Cardiac muscle cell (in vitro differentiated cells and primary cell): ENCODE measurements at regions not wholly inside any gene's neighbourhood (a gene's known extent, or its start where the extent isn't known, plus 50 kb on each side); places are given as distances from the start of the nearest gene placed in this dataset.

Experiments used
- DNase-seq, 2 donors: peaks; one replicate each; pipeline versions ENCODE4 v3.0.0 to v3.0.0-alpha.2; 2010 to 2017; ENCODE audit warnings: low read depth in 1 of 2, low spot score in 1 of 2
- H3K27ac ChIP-seq: fragments of 200-600 bp; sonication (generic); 2 replicates; pipeline ENCODE4 v1.5.1; 2016
- H3K27me3 ChIP-seq: fragments of 200-600 bp; sonication (generic); 2 replicates; pipeline ENCODE4 v1.6.0; 2016; ENCODE audit warnings: control low read depth
- H3K36me3 ChIP-seq: fragments of 200-600 bp; sonication (generic); 2 replicates; pipeline ENCODE4 v1.5.1; 2016; ENCODE audit warnings: control low read depth
- H3K4me1 ChIP-seq: fragments of 200-600 bp; sonication (generic); 2 replicates; pipeline ENCODE4 v1.8.1; 2017; ENCODE audit warnings: low read depth, mild to moderate bottlenecking, mixed run types
- H3K4me3 ChIP-seq: fragments of 200-600 bp; sonication (generic); 2 replicates; pipeline ENCODE4 v1.5.1; 2016; ENCODE audit warnings: mild to moderate bottlenecking
- H3K9me3 ChIP-seq: fragments of 200-600 bp; sonication (generic); 2 replicates; pipeline ENCODE4 v1.5.1; 2017; ENCODE audit warnings: low read depth, mild to moderate bottlenecking, control low read depth
- CTCF ChIP-seq: IDR thresholded peaks from 2 replicates; pipeline ENCODE4 v1.5.1; 2012; ENCODE audit warnings: low read depth, mild to moderate bottlenecking, low read length

- Histone ChIP-seq H3K4me3 (no peak overlapping the region), H3K4me1 (no peaks in the 10 kb centered on the region), H3K27me3 (peaks cover 7% of the 10 kb centered on the region), H3K9me3 (no peaks in the 10 kb centered on the region), H3K36me3 (no peaks in the 10 kb centered on the region), H3K27ac (no peak overlapping the region)
- no peak for TF ChIP-seq CTCF
- no peak for DNase-seq
These were observed 85.1 kb upstream of the USP47 start for GRCh38 chr11:11756718-11757117.

GRCh38 chr11:11755871-11756270 lies 85.9 kb upstream of the USP47 start:
- H3K27me3 ChIP-seq: peaks cover 7% of the 10 kb centered on the region
- H3K36me3 ChIP-seq: no peaks in the 10 kb centered on the region

GRCh38 chr11:11752679-11753078 lies 89.1 kb upstream of the USP47 start:
- no peaks in the 10 kb centered on the region for H3K36me3 ChIP-seq
- TF ChIP-seq CTCF: no peak
- H3K4me1 ChIP-seq: no peaks in the 10 kb centered on the region
- no peaks in the 10 kb centered on the region for H3K27me3 ChIP-seq
- H3K9me3 ChIP-seq: no peaks in the 10 kb centered on the region
- no peak for DNase-seq
- H3K4me3 ChIP-seq: no peak overlapping the region
- no peak overlapping the region for H3K27ac ChIP-seq

More at GRCh38 chr11:11755871-11756270, 85.9 kb upstream of the USP47 start:
- peak in 1 of 2 donors; percentile 18 for DNase-seq
- Histone ChIP-seq H3K27ac (no peak overlapping the region), H3K4me1 (no peaks in the 10 kb centered on the region), H3K9me3 (no peaks in the 10 kb centered on the region), H3K4me3 (no peak overlapping the region)
- no peak for TF ChIP-seq CTCF

GRCh38 chr11:11750017-11750878 lies 91.5 kb upstream of the USP47 start:
- no peaks in the 10 kb centered on the region for H3K9me3 ChIP-seq
- H3K4me3 ChIP-seq: no peak overlapping the region
- no peak for TF ChIP-seq CTCF
- H3K36me3 ChIP-seq: no peaks in the 10 kb centered on the region
- no peaks in the 10 kb centered on the region for H3K27me3 ChIP-seq
- H3K4me1 ChIP-seq: no peaks in the 10 kb centered on the region
- H3K27ac ChIP-seq: no peak overlapping the region
- DNase-seq: no peak

- H3K9me3 ChIP-seq: no peaks in the 10 kb centered on the region
- no peak for DNase-seq
- H3K27me3 ChIP-seq: no peaks in the 10 kb centered on the region
These were observed 92.9 kb upstream of the USP47 start for GRCh38 chr11:11748706-11749365.

More at GRCh38 chr11:11748706-11749365, 92.9 kb upstream of the USP47 start:
- no peak for TF ChIP-seq CTCF
- Histone ChIP-seq H3K4me1 (no peaks in the 10 kb centered on the region), H3K27ac (no peak overlapping the region), H3K4me3 (no peak overlapping the region), H3K36me3 (no peaks in the 10 kb centered on the region)
